GM12878 (cell line): ENCODE measurements at regions not wholly inside any gene's neighbourhood (a gene's known extent, or its start where the extent isn't known, plus 50 kb on each side); places are given as distances from the start of the nearest gene placed in this dataset.

Source experiments
- ATAC-seq: fragments of 200-7000 bp; cut with Tn5 transposase; 3 replicates; pipeline ENCODE4 v1.9.1; 2020; ENCODE audit warnings: mild to moderate bottlenecking, moderate library complexity
- BruUV-seq: library from RNA; stranded (reverse); fragments of 400-500 nt; replicated peaks from 2 replicates; lab custom pipeline; 2021; lab: Mats Ljungman, UMichigan
- CTCF ChIA-PET: fragments of 300-600 bp; sonication (Branson Sonifier 250); formaldehyde crosslinking; extraction: SDS; loops from one replicate; lab custom pipeline; 2021; ENCODE audit warnings: inconsistent platforms; lab: Yijun Ruan, JAX
- POLR2A ChIA-PET: fragments of 350-600 bp; formaldehyde crosslinking; extraction: SDS; loops from one replicate; lab custom pipeline; 2021; ENCODE audit warnings: inconsistent platforms; lab: Charles Lee
- RAD21 ChIA-PET: fragments of 300-600 bp; sonication (Branson Sonifier 250); formaldehyde crosslinking; loops from one replicate; lab custom pipeline; 2023; ENCODE audit warnings: antibody characterized with exemption; ENCODE audit not compliant: unreplicated experiment; lab: Charles Lee
- SMC1A ChIA-PET: fragments of 300-600 bp; sonication (Branson Sonifier 250); formaldehyde crosslinking; loops from one replicate; lab custom pipeline; 2023; ENCODE audit not compliant: unreplicated experiment, uncharacterized antibody; lab: Charles Lee
- DNase-seq: peaks from one replicate; pipeline ENCODE4 v3.0.0-alpha.2; 2011; ENCODE audit warnings: low read depth, low spot score
- FAIRE-seq: peaks from 3 replicates; lab custom pipeline; 2011; peaks lifted over from hg19 to GRCh38; lab: Jason Lieb, UNC
- H2AFZ ChIP-seq: 2 replicates; pipeline ENCODE4 v1.6.0; 2011; ENCODE audit warnings: low read depth, low read length, control low read depth; ENCODE audit not compliant: control insufficient read depth
- H3K27ac ChIP-seq: 2 replicates; pipeline ENCODE4 v1.5.1; 2011; ENCODE audit warnings: control low read depth; ENCODE audit not compliant: control insufficient read depth, insufficient read depth
- H3K27me3 ChIP-seq, 2 experiments: replicated peaks in 1 of 2; 2 replicates each; pipeline versions ENCODE4 v1.6.0 to v1.6.1; 2011; ENCODE audit warnings: low read length in 1 of 2; ENCODE audit not compliant: control insufficient read depth in 2 of 2, insufficient read depth in 2 of 2
- H3K36me3 ChIP-seq, 2 experiments: 2 replicates each; pipeline ENCODE4 v1.5.1; 2011; ENCODE audit warnings: low read length in 1 of 2; ENCODE audit not compliant: control insufficient read depth in 2 of 2, insufficient read depth in 2 of 2
- H3K4me1 ChIP-seq: 2 replicates; pipeline ENCODE4 v1.6.1; 2011; ENCODE audit warnings: mild to moderate bottlenecking, low read length, moderate library complexity, mixed read lengths; ENCODE audit not compliant: control insufficient read depth, insufficient read depth
- H3K4me2 ChIP-seq: 2 replicates; pipeline ENCODE4 v1.6.0; 2011; ENCODE audit warnings: control low read depth; ENCODE audit not compliant: control insufficient read depth, insufficient read depth
- H3K4me3 ChIP-seq: fragments of 200-600 bp; sonication (generic); 2 replicates; pipeline ENCODE4 v1.5.1; 2016
- H3K79me2 ChIP-seq: 2 replicates; pipeline ENCODE4 v1.6.0; 2011; ENCODE audit warnings: low read length; ENCODE audit not compliant: control insufficient read depth, insufficient read depth
- H3K9ac ChIP-seq: 2 replicates; pipeline ENCODE4 v1.8.0; 2011; ENCODE audit warnings: low read length, control low read depth, mixed read lengths; ENCODE audit not compliant: control insufficient read depth, insufficient read depth
- H3K9me3 ChIP-seq: replicated peaks from 3 replicates; pipeline ENCODE4 v1.5.1; 2011; ENCODE audit warnings: mild to moderate bottlenecking, low read length; ENCODE audit not compliant: control insufficient read depth, insufficient read depth
- H4K20me1 ChIP-seq: 2 replicates; pipeline ENCODE4 v1.6.0; 2011; ENCODE audit not compliant: control insufficient read depth, insufficient read depth
- ASH2L ChIP-seq: fragments of 300-600, 200-600 bp; sonication (generic); IDR thresholded peaks from 2 replicates; pipeline ENCODE4 v1.6.1; 2017; ENCODE audit warnings: low read depth, mild to moderate bottlenecking, borderline replicate concordance
- CBX5 ChIP-seq: sonication (generic); IDR thresholded peaks from 2 replicates; pipeline ENCODE4 v1.6.1; 2016; ENCODE audit warnings: low read depth, moderate library complexity, mild to moderate bottlenecking, inconsistent platforms
- DPF2 ChIP-seq: fragments of 450-650 bp; IDR thresholded peaks from 2 replicates; pipeline ENCODE4 v1.6.1; 2017; ENCODE audit warnings: mild to moderate bottlenecking
- FOS ChIP-seq: IDR thresholded peaks from 3 replicates; pipeline ENCODE4 v1.6.1; 2011; ENCODE audit warnings: borderline replicate concordance; ENCODE audit not compliant: insufficient read length; ENCODE audit errors: extremely low read depth
- HDGF ChIP-seq: fragments of 450-650 bp; IDR thresholded peaks from 2 replicates; pipeline ENCODE4 v1.6.1; 2016; ENCODE audit warnings: antibody characterized with exemption
- KDM1A ChIP-seq: fragments of 200-600 bp; sonication (generic); IDR thresholded peaks from 2 replicates; pipeline ENCODE4 v1.6.1; 2016; ENCODE audit warnings: borderline replicate concordance
- MYB ChIP-seq: fragments of 150-350 bp; IDR thresholded peaks from 2 replicates; pipeline ENCODE4 v1.6.1; 2014; ENCODE audit warnings: mild to moderate bottlenecking, low read depth, low read length, borderline replicate concordance
- STAT1 ChIP-seq: fragments of 450-650 bp; conservative IDR thresholded peaks from 2 replicates; pipeline ENCODE4 v1.6.1; 2014; ENCODE audit warnings: antibody characterized with exemption, mild to moderate bottlenecking
- ZNF384 ChIP-seq: IDR thresholded peaks from 2 replicates; pipeline ENCODE4 v1.6.1; 2012; ENCODE audit warnings: low read depth, mild to moderate bottlenecking, low read length, improper control_type of control experiment, borderline replicate concordance
- WGBS: methylation state at CpG from one replicate; pipeline ENCODE4 v1.1.6; 2016; ENCODE audit warnings: low lambda C conversion rate; ENCODE audit not compliant: insufficient replicate concordance, insufficient coverage; ENCODE audit errors: missing lambda C conversion rate; 5-methylcytosine and 5-hydroxymethylcytosine counted together
- in situ Hi-C: fragments of 300-500 bp; cut with MboI; formaldehyde crosslinking; loops from 9 replicates; pipeline ENCODE4 v1.14.3; 2018; ENCODE audit warnings: mixed read lengths
- intact Hi-C: fragments of 100-400 bp; cut with micrococcal nuclease; formaldehyde crosslinking; loops from one replicate; pipeline ENCODE4 v1.14.2; 2022; ENCODE audit not compliant: unreplicated experiment
- TF ChIP-seq, protein P1 (sequence below): IDR thresholded peaks from 2 replicates; pipeline ENCODE4 v1.6.1; 2011; ENCODE audit warnings: borderline replicate concordance, low read depth, mild to moderate bottlenecking, moderate library complexity, low read length; ENCODE audit not compliant: insufficient read depth, poor library complexity, severe bottlenecking
- TF ChIP-seq, protein P2 (sequence below): IDR thresholded peaks from 2 replicates; pipeline ENCODE4 v1.6.1; 2012; ENCODE audit warnings: mild to moderate bottlenecking, low read depth, low read length
- TF ChIP-seq, protein P3 (sequence below): fragments of 450-650 bp; IDR thresholded peaks from 2 replicates; pipeline ENCODE4 v1.6.1; 2017; ENCODE audit warnings: borderline replicate concordance

DNA sequence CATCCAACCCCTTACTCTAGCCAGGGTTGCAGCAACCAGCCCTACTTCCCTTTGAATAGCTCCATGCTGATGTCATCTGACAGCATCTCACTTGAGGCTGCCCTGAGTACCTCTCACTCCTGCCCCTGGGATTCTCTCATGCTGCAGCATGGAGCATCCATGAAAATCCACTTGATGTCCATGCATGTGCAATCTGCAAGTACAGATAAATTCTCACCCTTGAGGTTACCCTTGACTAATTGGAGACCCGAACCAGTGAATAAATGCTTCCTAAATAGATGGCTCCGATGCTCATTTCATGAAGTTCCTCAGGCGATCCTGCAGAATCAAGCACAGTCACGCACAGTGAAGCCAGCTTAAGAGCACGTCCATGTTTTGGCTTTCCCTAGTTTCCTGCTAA lies 298.3 kb downstream of the RBM43 start:
- RAD21 ChIA-PET: no interaction called here
- Histone ChIP-seq H3K27me3 (no peaks in the 10 kb centered on the region), H3K79me2 (no peaks in the 10 kb centered on the region), H2AFZ (no peak overlapping the region), H4K20me1 (no peaks in the 10 kb centered on the region), H3K4me2 (no peak overlapping the region), H3K4me1 (no peaks in the 10 kb centered on the region), H3K36me3 (no peaks in the 10 kb centered on the region), H3K9ac (no peak overlapping the region), H3K4me3 (no peak overlapping the region), H3K9me3 (no peaks in the 10 kb centered on the region), H3K27ac (no peak overlapping the region)
- TF ChIP-seq FOS: no peak
- SMC1A ChIA-PET: no interaction called here
- BruUV-seq: no TSS peak
- 12% methylated on average over 5 of the region's 5 CpGs for WGBS
- FAIRE-seq (no peak), DNase-seq (no peak), ATAC-seq (no peak)
- CTCF ChIA-PET: no interaction called here
- POLR2A ChIA-PET: no interaction called here
- in situ Hi-C loops (no loop called here), intact Hi-C loops (no loop called here)

DNA sequence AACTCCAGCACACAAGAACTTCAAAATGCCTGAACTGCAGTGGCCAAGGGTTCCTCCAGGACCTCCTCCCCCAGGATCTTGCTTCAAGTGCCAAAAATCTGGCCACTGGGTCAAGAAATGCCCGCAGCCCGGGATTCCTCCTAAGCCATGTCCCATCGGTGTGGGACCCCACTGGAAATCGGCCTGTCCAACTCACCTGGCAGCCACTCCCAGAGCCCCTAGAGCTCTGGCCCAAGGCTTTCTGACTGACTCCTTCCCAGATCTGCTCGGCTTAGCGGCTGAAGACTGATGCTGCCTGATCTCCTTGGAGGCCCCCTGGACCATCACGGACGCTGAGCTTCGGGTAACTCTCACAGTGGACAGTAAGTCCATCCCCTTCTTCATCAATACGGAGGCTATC lies 306.4 kb downstream of the RBM43 start:
- POLR2A ChIA-PET: no interaction called here
- no peak overlapping the region for H3K4me2 ChIP-seq
- TF ChIP-seq, protein P1, sequence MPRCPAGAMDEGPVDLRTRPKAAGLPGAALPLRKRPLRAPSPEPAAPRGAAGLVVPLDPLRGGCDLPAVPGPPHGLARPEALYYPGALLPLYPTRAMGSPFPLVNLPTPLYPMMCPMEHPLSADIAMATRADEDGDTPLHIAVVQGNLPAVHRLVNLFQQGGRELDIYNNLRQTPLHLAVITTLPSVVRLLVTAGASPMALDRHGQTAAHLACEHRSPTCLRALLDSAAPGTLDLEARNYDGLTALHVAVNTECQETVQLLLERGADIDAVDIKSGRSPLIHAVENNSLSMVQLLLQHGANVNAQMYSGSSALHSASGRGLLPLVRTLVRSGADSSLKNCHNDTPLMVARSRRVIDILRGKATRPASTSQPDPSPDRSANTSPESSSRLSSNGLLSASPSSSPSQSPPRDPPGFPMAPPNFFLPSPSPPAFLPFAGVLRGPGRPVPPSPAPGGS: no peak
- TF ChIP-seq, protein P2, sequence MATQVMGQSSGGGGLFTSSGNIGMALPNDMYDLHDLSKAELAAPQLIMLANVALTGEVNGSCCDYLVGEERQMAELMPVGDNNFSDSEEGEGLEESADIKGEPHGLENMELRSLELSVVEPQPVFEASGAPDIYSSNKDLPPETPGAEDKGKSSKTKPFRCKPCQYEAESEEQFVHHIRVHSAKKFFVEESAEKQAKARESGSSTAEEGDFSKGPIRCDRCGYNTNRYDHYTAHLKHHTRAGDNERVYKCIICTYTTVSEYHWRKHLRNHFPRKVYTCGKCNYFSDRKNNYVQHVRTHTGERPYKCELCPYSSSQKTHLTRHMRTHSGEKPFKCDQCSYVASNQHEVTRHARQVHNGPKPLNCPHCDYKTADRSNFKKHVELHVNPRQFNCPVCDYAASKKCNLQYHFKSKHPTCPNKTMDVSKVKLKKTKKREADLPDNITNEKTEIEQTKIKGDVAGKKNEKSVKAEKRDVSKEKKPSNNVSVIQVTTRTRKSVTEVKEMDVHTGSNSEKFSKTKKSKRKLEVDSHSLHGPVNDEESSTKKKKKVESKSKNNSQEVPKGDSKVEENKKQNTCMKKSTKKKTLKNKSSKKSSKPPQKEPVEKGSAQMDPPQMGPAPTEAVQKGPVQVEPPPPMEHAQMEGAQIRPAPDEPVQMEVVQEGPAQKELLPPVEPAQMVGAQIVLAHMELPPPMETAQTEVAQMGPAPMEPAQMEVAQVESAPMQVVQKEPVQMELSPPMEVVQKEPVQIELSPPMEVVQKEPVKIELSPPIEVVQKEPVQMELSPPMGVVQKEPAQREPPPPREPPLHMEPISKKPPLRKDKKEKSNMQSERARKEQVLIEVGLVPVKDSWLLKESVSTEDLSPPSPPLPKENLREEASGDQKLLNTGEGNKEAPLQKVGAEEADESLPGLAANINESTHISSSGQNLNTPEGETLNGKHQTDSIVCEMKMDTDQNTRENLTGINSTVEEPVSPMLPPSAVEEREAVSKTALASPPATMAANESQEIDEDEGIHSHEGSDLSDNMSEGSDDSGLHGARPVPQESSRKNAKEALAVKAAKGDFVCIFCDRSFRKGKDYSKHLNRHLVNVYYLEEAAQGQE: no peak
- TF ChIP-seq HDGF (no peak), STAT1 (no peak), ASH2L (no peak), KDM1A (no peak), DPF2 (no peak), ZNF384 (no peak), CBX5 (no peak), MYB (no peak)
- TF ChIP-seq, protein P3, sequence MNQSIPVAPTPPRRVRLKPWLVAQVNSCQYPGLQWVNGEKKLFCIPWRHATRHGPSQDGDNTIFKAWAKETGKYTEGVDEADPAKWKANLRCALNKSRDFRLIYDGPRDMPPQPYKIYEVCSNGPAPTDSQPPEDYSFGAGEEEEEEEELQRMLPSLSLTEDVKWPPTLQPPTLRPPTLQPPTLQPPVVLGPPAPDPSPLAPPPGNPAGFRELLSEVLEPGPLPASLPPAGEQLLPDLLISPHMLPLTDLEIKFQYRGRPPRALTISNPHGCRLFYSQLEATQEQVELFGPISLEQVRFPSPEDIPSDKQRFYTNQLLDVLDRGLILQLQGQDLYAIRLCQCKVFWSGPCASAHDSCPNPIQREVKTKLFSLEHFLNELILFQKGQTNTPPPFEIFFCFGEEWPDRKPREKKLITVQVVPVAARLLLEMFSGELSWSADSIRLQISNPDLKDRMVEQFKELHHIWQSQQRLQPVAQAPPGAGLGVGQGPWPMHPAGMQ: no peak
- H3K79me2 ChIP-seq: no peaks in the 10 kb centered on the region
- H3K9ac ChIP-seq: no peak overlapping the region
- no peak for DNase-seq
- CTCF ChIA-PET: no interaction called here
- WGBS: 25% methylated on average over 10 of the region's 10 CpGs
- no peaks in the 10 kb centered on the region for H3K9me3 ChIP-seq
- BruUV-seq: no TSS peak
- H3K27me3 ChIP-seq: no peaks in the 10 kb centered on the region
- FAIRE-seq: no peak
- H3K4me1 ChIP-seq: no peaks in the 10 kb centered on the region
- H4K20me1 ChIP-seq: no peaks in the 10 kb centered on the region
- intact Hi-C loops: no loop called here
- SMC1A ChIA-PET: no interaction called here
- RAD21 ChIA-PET: no interaction called here
- H3K36me3 ChIP-seq: no peaks in the 10 kb centered on the region
- in situ Hi-C loops: no loop called here
- ATAC-seq: no peak
- H3K4me3 ChIP-seq: no peak overlapping the region
- H2AFZ ChIP-seq: no peak overlapping the region
- no peak overlapping the region for H3K27ac ChIP-seq
